Vagina (tissue), 2 donors: ENCODE measurements at regions not wholly inside any gene's neighbourhood (a gene's known extent, or its start where the extent isn't known, plus 50 kb on each side); places are given as distances from the start of the nearest gene placed in this dataset.

Source experiments
- DNase-seq, 2 donors: peaks; one replicate each; pipeline ENCODE4 v3.0.0-alpha.2; 2017; ENCODE audit errors: extremely low spot score in 2 of 2
- H3K27ac ChIP-seq: fragments of 200-600 bp; sonication (generic); one replicate; pipeline ENCODE4 v1.5.1; 2019
- H3K27me3 ChIP-seq: fragments of 200-600 bp; sonication (generic); one replicate; pipeline ENCODE4 v1.5.1; 2019
- H3K36me3 ChIP-seq, 2 donors: fragments of 200-600 bp; sonication (generic); one replicate each; pipeline ENCODE4 v1.5.1; 2017 to 2019
- H3K4me1 ChIP-seq: fragments of 200-600 bp; sonication (generic); one replicate; pipeline ENCODE4 v1.5.1; 2019
- H3K4me3 ChIP-seq, 2 donors: fragments of 200-600 bp; sonication (generic); 1 replicate in 1 of 2; 2 replicates in 1 of 2; pipeline ENCODE4 v1.5.1; 2016 to 2019
- H3K9me3 ChIP-seq: fragments of 200-600 bp; sonication (generic); one replicate; pipeline ENCODE4 v1.5.1; 2019
- CTCF ChIP-seq, 3 experiments: fragments of 450-650 bp in 2 of 3; fragments of 200-600 bp in 1 of 3; sonication (generic) in 1 of 3; IDR thresholded peaks; one replicate each; pipeline ENCODE4 v1.5.1; 2017 to 2019; ENCODE audit warnings: antibody characterized with exemption in 3 of 3, mild to moderate bottlenecking in 2 of 3, moderate library complexity in 2 of 3
- POLR2A ChIP-seq, 2 donors: fragments of 450-650 bp; IDR thresholded peaks; one replicate each; pipeline ENCODE4 v1.6.1; 2017; ENCODE audit warnings: antibody characterized with exemption in 2 of 2, mild to moderate bottlenecking in 2 of 2, moderate library complexity in 2 of 2
- POLR2AphosphoS5 ChIP-seq, 2 donors: sonication (generic); formaldehyde crosslinking; IDR thresholded peaks; one replicate each; pipeline ENCODE4 v1.9.0; 2017; ENCODE audit warnings: antibody characterized with exemption in 2 of 2, mild to moderate bottlenecking in 2 of 2, low read depth in 1 of 2; ENCODE audit not compliant: insufficient read depth in 1 of 2
- intact Hi-C: fragments of 100-400 bp; cut with DNase I; formaldehyde crosslinking; loops from one replicate; pipeline ENCODE4 v1.15.1; 2023

GRCh38 chr5:105397749-105398148 lies 1835.2 kb upstream of the NUDT12 start:
- no peaks in the 10 kb centered on the region for H3K9me3 ChIP-seq
- no peaks in the 10 kb centered on the region for H3K27me3 ChIP-seq
- no peaks in the 10 kb centered on the region for H3K4me1 ChIP-seq
- no peaks in the 10 kb centered on the region for H3K36me3 ChIP-seq
- TF ChIP-seq CTCF (IDR thresholded peaks at IDR 0.05) (no peak), POLR2AphosphoS5 (IDR thresholded peaks at IDR 0.05; ENCODE audit: insufficient read depth in 1 of 2, low read depth in 1 of 2) (no peak), POLR2A (IDR thresholded peaks at IDR 0.05) (no peak)
- no peak for DNase-seq
- no peak overlapping the region for H3K4me3 ChIP-seq
- intact Hi-C loops: no loop called here
- no peak overlapping the region for H3K27ac ChIP-seq

- no peaks in the 10 kb centered on the region for H3K27me3 ChIP-seq
- no peaks in the 10 kb centered on the region for H3K9me3 ChIP-seq
- DNase-seq: no peak
- no peak overlapping the region for H3K4me3 ChIP-seq
- H3K36me3 ChIP-seq: no peaks in the 10 kb centered on the region
- no peaks in the 10 kb centered on the region for H3K4me1 ChIP-seq
- no peak overlapping the region for H3K27ac ChIP-seq
- intact Hi-C loops: no loop called here
- no peak for TF ChIP-seq POLR2AphosphoS5 (IDR thresholded peaks at IDR 0.05; ENCODE audit: insufficient read depth in 1 of 2, low read depth in 1 of 2)
- TF ChIP-seq POLR2A (IDR thresholded peaks at IDR 0.05): no peak
- TF ChIP-seq CTCF (IDR thresholded peaks at IDR 0.05): no peak
Observed at GRCh38 chr5:105392710-105393149, 1830.1 kb upstream of the NUDT12 start.

- TF ChIP-seq POLR2AphosphoS5 (IDR thresholded peaks at IDR 0.05; ENCODE audit: insufficient read depth in 1 of 2, low read depth in 1 of 2) (no peak), POLR2A (IDR thresholded peaks at IDR 0.05) (no peak), CTCF (IDR thresholded peaks at IDR 0.05) (no peak)
- Histone ChIP-seq H3K36me3 (no peaks in the 10 kb centered on the region), H3K4me1 (no peaks in the 10 kb centered on the region), H3K27ac (no peak overlapping the region), H3K9me3 (no peaks in the 10 kb centered on the region), H3K27me3 (no peaks in the 10 kb centered on the region), H3K4me3 (no peak overlapping the region)
- DNase-seq: no peak
- intact Hi-C loops: no loop called here
Observed at GRCh38 chr5:105392122-105392709, 1829.6 kb upstream of the NUDT12 start.

GRCh38 chr5:105380126-105380525 lies 1817.5 kb upstream of the NUDT12 start:
- no peaks in the 10 kb centered on the region for H3K9me3 ChIP-seq
- no peak for TF ChIP-seq CTCF (IDR thresholded peaks at IDR 0.05)
- no peak for TF ChIP-seq POLR2A (IDR thresholded peaks at IDR 0.05)
- no peak for TF ChIP-seq POLR2AphosphoS5 (IDR thresholded peaks at IDR 0.05; ENCODE audit: insufficient read depth in 1 of 2, low read depth in 1 of 2)
- no peaks in the 10 kb centered on the region for H3K27me3 ChIP-seq
- no peak overlapping the region for H3K4me3 ChIP-seq
- H3K4me1 ChIP-seq: no peaks in the 10 kb centered on the region
- no peaks in the 10 kb centered on the region for H3K36me3 ChIP-seq
- H3K27ac ChIP-seq: no peak overlapping the region
- DNase-seq: no peak
- intact Hi-C loops: no loop called here

- no peak for TF ChIP-seq CTCF (IDR thresholded peaks at IDR 0.05)
- no peak for TF ChIP-seq POLR2AphosphoS5 (IDR thresholded peaks at IDR 0.05; ENCODE audit: insufficient read depth in 1 of 2, low read depth in 1 of 2)
- no peak for TF ChIP-seq POLR2A (IDR thresholded peaks at IDR 0.05)
Observed at GRCh38 chr5:105371169-105371568, 1808.6 kb upstream of the NUDT12 start.

More at GRCh38 chr5:105371169-105371568, 1808.6 kb upstream of the NUDT12 start:
- H3K27me3 ChIP-seq: no peaks in the 10 kb centered on the region
- no peaks in the 10 kb centered on the region for H3K9me3 ChIP-seq
- H3K4me3 ChIP-seq: no peak overlapping the region
- no peaks in the 10 kb centered on the region for H3K4me1 ChIP-seq
- H3K36me3 ChIP-seq: no peaks in the 10 kb centered on the region
- H3K27ac ChIP-seq: no peak overlapping the region
- no peak for DNase-seq
- intact Hi-C loops: no loop called here
